ENCODE measurements at regions not wholly inside any gene's neighbourhood (a gene's known extent, or its start where the extent isn't known, plus 50 kb on each side); places are given as distances from the start of the nearest gene placed in this dataset.

DNA sequence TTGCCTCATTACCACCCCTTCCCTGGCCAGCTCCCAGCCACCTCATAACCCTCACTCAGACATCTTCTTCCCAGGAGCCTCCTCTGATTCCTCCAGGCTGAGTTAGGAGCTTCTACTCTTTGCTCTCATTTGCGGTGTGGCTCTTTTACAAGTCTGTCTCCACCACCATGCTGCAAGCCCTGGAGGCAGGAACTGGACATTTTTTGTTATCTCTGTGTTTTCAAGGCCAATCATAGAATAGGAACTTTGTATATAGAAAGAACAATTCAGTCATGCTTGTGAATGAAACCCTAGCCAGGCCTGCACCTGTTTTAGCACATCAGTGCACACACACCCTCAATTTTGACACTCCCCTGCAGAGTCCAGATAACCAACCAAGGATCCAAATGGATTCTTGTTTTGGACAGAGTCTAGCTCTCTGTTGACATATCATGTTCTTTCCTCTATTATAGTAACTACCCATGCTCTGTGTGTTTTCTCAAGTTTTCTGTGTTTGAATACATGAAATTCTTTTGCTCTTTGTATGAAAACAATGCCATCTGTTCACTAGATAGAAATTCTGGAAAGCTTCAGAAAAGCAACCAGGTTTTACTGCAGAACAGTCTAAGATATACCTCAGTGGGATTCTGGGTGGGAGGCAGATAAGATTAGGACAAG, 60.9 kb upstream of the ZNF648 start:
- Histone ChIP-seq H3K27ac (peak overlapping the region; percentile 84), H3K4me1 (peaks cover 41% of the 10 kb centered on the region), H3K36me3 (no peaks in the 10 kb centered on the region), H3K9me3 (no peaks in the 10 kb centered on the region), H3K4me3 (no peak overlapping the region), H3K27me3 (no peaks in the 10 kb centered on the region)
- TF ChIP-seq, protein P1, sequence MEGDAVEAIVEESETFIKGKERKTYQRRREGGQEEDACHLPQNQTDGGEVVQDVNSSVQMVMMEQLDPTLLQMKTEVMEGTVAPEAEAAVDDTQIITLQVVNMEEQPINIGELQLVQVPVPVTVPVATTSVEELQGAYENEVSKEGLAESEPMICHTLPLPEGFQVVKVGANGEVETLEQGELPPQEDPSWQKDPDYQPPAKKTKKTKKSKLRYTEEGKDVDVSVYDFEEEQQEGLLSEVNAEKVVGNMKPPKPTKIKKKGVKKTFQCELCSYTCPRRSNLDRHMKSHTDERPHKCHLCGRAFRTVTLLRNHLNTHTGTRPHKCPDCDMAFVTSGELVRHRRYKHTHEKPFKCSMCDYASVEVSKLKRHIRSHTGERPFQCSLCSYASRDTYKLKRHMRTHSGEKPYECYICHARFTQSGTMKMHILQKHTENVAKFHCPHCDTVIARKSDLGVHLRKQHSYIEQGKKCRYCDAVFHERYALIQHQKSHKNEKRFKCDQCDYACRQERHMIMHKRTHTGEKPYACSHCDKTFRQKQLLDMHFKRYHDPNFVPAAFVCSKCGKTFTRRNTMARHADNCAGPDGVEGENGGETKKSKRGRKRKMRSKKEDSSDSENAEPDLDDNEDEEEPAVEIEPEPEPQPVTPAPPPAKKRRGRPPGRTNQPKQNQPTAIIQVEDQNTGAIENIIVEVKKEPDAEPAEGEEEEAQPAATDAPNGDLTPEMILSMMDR (IDR thresholded peaks at IDR 0.05) = no peak
- intact Hi-C loops (cut with DNase I) = no loop called here
- no peak for DNase-seq (ENCODE audit: extremely low spot score in 2 of 2)

DNA sequence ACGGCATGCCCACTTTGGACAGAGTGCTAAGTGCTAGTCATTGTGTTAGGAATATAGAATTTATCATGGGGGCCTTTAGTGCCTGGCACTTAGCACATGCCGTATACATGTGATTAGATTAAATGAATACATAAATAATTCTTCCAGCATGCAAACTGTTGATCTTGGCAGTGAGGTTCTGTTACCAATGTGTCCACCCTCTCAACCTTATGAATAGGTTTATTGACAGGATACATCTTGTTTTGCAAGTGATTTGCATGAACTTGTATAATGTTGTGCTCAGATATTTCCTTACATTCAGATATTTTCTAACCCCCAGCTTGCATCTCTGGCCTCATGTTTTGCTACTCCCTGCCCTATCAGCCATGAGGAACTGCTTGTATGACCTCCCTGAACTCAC, 60.3 kb upstream of the ZNF648 start:
- Histone ChIP-seq H3K36me3 (no peaks in the 10 kb centered on the region), H3K4me1 (peaks cover 36% of the 10 kb centered on the region), H3K4me3 (no peak overlapping the region), H3K27ac (peak overlapping the region; percentile 84), H3K9me3 (no peaks in the 10 kb centered on the region), H3K27me3 (no peaks in the 10 kb centered on the region)
- TF ChIP-seq POLR2A (IDR thresholded peaks at IDR 0.05) (no peak), POLR2AphosphoS5 (IDR thresholded peaks at IDR 0.05; ENCODE audit: insufficient read depth in 1 of 2, low read depth in 1 of 2) (no peak)
- TF ChIP-seq, protein P1 (IDR thresholded peaks at IDR 0.05) = no peak
- no peak for DNase-seq (ENCODE audit: extremely low spot score in 2 of 2)
- intact Hi-C loops (cut with DNase I) = no loop called here

DNA sequence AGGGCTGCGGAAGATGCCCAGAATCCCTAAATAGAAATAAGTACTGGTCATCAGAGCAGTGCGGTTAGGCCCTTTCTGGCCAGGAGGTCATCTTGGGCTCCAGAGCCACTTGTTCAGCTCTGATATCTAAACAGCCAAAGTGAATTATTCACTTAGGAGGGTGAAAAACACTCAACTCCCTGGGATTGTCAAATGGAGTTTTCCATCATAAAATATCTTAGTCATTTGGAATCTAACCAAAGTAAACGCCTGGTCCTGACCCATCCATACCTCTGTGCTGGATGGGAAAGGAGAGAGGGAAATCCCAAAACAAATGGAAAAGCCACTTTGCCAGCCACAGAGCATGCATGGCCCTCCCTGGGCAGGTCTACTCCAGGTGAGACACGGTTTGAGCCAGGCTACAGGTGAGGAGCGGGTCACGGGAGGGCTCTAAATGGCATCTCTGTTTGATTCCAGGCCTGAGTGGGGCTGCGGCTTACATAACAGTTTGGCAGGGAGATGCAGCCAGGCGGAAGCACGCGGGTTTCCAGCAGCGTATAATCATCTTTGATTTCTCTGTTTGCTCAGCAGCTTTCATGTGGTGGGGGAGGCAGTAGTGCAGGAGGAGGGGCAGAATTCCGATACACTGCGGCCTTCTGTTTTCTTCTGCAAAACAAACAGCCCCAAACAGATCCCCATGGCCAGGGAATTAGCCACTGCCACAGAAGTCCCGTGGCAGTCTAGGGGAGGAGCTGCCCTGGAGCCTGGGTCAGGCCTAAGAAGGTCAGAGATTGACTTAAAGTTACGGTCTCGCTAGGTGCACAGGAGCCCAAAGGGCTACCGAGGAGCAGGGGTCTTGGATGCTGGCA, 59.1 kb upstream of the ZNF648 start:
- no peak overlapping the region for H3K4me3 ChIP-seq
- intact Hi-C loops (cut with DNase I) = no loop called here
- peaks cover 36% of the 10 kb centered on the region for H3K4me1 ChIP-seq
- peak overlapping the region; percentile 84 for H3K27ac ChIP-seq
- H3K9me3 ChIP-seq = no peaks in the 10 kb centered on the region
- H3K27me3 ChIP-seq = no peaks in the 10 kb centered on the region
- no peak for TF ChIP-seq POLR2A (IDR thresholded peaks at IDR 0.05)
- TF ChIP-seq POLR2AphosphoS5 (IDR thresholded peaks at IDR 0.05; ENCODE audit: insufficient read depth in 1 of 2, low read depth in 1 of 2) = peak in 1 of 2 donors; percentile 71
- TF ChIP-seq, protein P1 (IDR thresholded peaks at IDR 0.05) = no peak
- DNase-seq (ENCODE audit: extremely low spot score in 2 of 2) = no peak
- no peaks in the 10 kb centered on the region for H3K36me3 ChIP-seq

DNA sequence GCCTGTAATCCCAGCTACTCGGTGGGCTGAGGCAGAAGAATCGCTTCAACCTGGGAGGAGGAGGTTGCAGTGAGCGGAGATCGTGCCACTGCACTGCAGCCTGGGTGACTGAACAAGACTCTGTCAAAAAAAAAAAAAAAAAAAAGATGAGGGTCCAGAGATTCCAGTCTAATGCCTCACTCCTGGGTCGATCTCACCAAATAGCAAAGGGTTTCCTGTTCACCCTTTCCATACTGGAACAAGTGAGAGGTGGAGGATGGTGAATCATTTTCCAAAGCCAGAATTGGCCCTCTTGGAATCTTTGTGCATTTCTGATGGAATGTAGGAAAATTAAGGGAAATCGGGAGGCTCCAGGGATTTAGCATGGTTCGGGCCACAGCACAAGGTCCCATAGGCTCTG, 58.1 kb upstream of the ZNF648 start:
- intact Hi-C loops (cut with DNase I) = no loop called here
- Histone ChIP-seq H3K36me3 (no peaks in the 10 kb centered on the region), H3K27ac (peak overlapping the region; percentile 84), H3K9me3 (no peaks in the 10 kb centered on the region), H3K4me1 (peaks cover 37% of the 10 kb centered on the region), H3K4me3 (no peak overlapping the region), H3K27me3 (no peaks in the 10 kb centered on the region)
- no peak for DNase-seq (ENCODE audit: extremely low spot score in 2 of 2)
- TF ChIP-seq POLR2A (IDR thresholded peaks at IDR 0.05) (no peak), POLR2AphosphoS5 (IDR thresholded peaks at IDR 0.05; ENCODE audit: insufficient read depth in 1 of 2, low read depth in 1 of 2) (no peak)
- TF ChIP-seq, protein P1 (IDR thresholded peaks at IDR 0.05) = no peak

DNA sequence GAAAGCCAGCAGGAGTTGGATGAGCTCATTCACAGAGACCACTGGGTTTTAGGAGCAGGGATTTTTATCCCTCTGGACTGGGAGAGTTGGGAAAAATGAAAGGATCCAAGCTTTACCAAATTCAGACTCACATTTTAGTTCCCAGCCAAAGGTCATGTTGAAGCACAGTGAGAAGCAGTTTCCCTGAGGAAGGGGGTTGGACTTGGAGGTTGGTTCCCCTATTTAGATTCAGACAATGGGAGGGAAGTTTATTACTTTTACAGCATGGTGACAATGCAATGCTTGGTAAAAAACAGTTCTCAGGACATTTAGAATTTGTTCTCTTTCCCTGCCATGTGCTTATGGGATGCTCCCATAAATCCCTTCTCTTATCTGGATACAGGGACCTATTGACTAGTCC, 57.3 kb upstream of the ZNF648 start:
- H3K4me1 ChIP-seq = peaks cover 45% of the 10 kb centered on the region
- no peaks in the 10 kb centered on the region for H3K36me3 ChIP-seq
- no peak overlapping the region for H3K4me3 ChIP-seq
- peak overlapping the region; percentile 84 for H3K27ac ChIP-seq
- no peak for DNase-seq (ENCODE audit: extremely low spot score in 2 of 2)
- intact Hi-C loops (cut with DNase I) = no loop called here
- no peaks in the 10 kb centered on the region for H3K9me3 ChIP-seq
- TF ChIP-seq, protein P1 (IDR thresholded peaks at IDR 0.05) = no peak
- TF ChIP-seq POLR2AphosphoS5 (IDR thresholded peaks at IDR 0.05; ENCODE audit: insufficient read depth in 1 of 2, low read depth in 1 of 2) = no peak
- no peak for TF ChIP-seq POLR2A (IDR thresholded peaks at IDR 0.05)
- H3K27me3 ChIP-seq = no peaks in the 10 kb centered on the region

Data from vagina (tissue), 2 donors.